ENCODE measurements at regions not wholly inside any gene's neighbourhood (a gene's known extent, or its start where the extent isn't known, plus 50 kb on each side); places are given as distances from the start of the nearest gene placed in this dataset.
"Not testable (repeated sequence)": the region's sequence is repeated elsewhere in the genome, so short reads cannot be mapped to it uniquely, and the experiment has no call there.

DNA sequence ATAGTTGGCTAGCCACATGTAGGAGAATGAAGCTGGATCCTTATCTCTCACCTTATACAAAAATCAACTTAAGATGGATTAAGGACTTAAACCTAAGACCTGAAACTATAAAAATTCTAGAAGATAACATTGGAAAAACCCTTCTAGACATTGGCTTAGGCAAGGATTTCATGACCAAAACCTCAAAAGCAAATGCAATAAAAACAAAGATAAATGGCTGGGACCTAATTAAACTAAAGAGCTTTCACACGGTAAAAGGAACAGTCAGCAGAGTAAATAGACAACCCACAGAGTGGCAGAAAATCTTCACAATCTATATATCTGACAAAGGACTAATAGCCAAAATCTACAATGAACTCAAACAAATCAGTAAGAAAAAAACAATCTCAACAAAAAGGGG is 202.7 kb upstream of the ARID2 start:
- DNase-seq (ENCODE audit: low read depth); H3K9ac ChIP-seq (ENCODE audit: low read length); H3K36me3 ChIP-seq (ENCODE audit: control insufficient read depth, insufficient read depth, low read length, severe bottlenecking); H3K27me3 ChIP-seq (replicated peaks; ENCODE audit: control insufficient read depth, insufficient read depth, low read length); H3K4me1 ChIP-seq (ENCODE audit: control insufficient read depth, insufficient read depth, low read length); H3K4me3 ChIP-seq (ENCODE audit: low read length): not testable (repeated sequence)
- H3K9me3 ChIP-seq (ENCODE audit: control insufficient read depth, low read length) = peaks cover 17% of the 10 kb centered on the region

GRCh38 chr12:45532113-45532512 is 197.4 kb upstream of the ARID2 start:
- no peak overlapping the region for H3K9ac ChIP-seq (ENCODE audit: low read length)
- no peak for DNase-seq (ENCODE audit: low read depth)

DNA sequence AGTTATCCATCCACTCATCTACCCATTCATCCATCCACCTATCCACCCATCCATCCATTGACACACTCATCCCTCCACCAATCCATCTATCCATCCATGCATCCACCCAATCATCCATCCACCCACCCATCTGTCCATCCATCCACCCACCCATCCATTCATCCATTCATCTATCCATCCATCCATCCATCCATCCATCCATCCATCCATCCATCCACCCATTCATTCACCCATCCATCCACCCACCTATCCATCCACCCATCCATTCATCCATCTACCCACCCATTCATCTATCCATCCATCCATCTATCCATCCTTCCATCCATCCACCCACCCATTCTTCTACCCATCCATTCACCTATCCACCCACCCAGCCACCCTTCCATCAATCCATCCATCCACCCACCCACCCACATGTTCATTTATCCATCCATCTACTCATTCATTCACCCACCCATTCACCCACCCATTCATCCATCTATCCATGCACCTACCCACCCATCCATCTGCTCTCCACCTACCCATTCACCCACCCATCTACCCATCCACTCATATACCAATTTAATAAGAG is 193.8 kb upstream of the ARID2 start:
- no peaks in the 10 kb centered on the region for H3K36me3 ChIP-seq (ENCODE audit: control insufficient read depth, insufficient read depth, low read length, severe bottlenecking)
- no peak overlapping the region for H3K9ac ChIP-seq (ENCODE audit: low read length)
- no peak for DNase-seq (ENCODE audit: low read depth)
- H3K27me3 ChIP-seq (replicated peaks; ENCODE audit: control insufficient read depth, insufficient read depth, low read length) = no peaks in the 10 kb centered on the region
- H3K4me1 ChIP-seq (ENCODE audit: control insufficient read depth, insufficient read depth, low read length) = no peaks in the 10 kb centered on the region
- H3K9me3 ChIP-seq (ENCODE audit: control insufficient read depth, low read length) = no peaks in the 10 kb centered on the region
- no peak overlapping the region for H3K4me3 ChIP-seq (ENCODE audit: low read length)

More at GRCh38 chr12:45532113-45532512, 197.4 kb upstream of the ARID2 start:
- no peak overlapping the region for H3K4me3 ChIP-seq (ENCODE audit: low read length)
- H3K9me3 ChIP-seq (ENCODE audit: control insufficient read depth, low read length) = peaks cover 7% of the 10 kb centered on the region
- no peaks in the 10 kb centered on the region for H3K36me3 ChIP-seq (ENCODE audit: control insufficient read depth, insufficient read depth, low read length, severe bottlenecking)
- no peaks in the 10 kb centered on the region for H3K4me1 ChIP-seq (ENCODE audit: control insufficient read depth, insufficient read depth, low read length)
- no peaks in the 10 kb centered on the region for H3K27me3 ChIP-seq (replicated peaks; ENCODE audit: control insufficient read depth, insufficient read depth, low read length)

- H3K27me3 ChIP-seq (replicated peaks; ENCODE audit: control insufficient read depth, insufficient read depth, low read length) = no peaks in the 10 kb centered on the region
- no peak overlapping the region for H3K4me3 ChIP-seq (ENCODE audit: low read length)
- H3K36me3 ChIP-seq (ENCODE audit: control insufficient read depth, insufficient read depth, low read length, severe bottlenecking) = no peaks in the 10 kb centered on the region
- no peaks in the 10 kb centered on the region for H3K4me1 ChIP-seq (ENCODE audit: control insufficient read depth, insufficient read depth, low read length)
- no peak for DNase-seq (ENCODE audit: low read depth)
- no peak overlapping the region for H3K9ac ChIP-seq (ENCODE audit: low read length)
- no peaks in the 10 kb centered on the region for H3K9me3 ChIP-seq (ENCODE audit: control insufficient read depth, low read length)
Observed at GRCh38 chr12:45536284-45536683, 193.2 kb upstream of the ARID2 start.

- no peaks in the 10 kb centered on the region for H3K36me3 ChIP-seq (ENCODE audit: control insufficient read depth, insufficient read depth, low read length, severe bottlenecking)
- no peak overlapping the region for H3K4me3 ChIP-seq (ENCODE audit: low read length)
- H3K27me3 ChIP-seq (replicated peaks; ENCODE audit: control insufficient read depth, insufficient read depth, low read length) = no peaks in the 10 kb centered on the region
- DNase-seq (ENCODE audit: low read depth) = no peak
- H3K9ac ChIP-seq (ENCODE audit: low read length) = no peak overlapping the region
- no peaks in the 10 kb centered on the region for H3K4me1 ChIP-seq (ENCODE audit: control insufficient read depth, insufficient read depth, low read length)
- H3K9me3 ChIP-seq (ENCODE audit: control insufficient read depth, low read length) = no peaks in the 10 kb centered on the region
Observed at GRCh38 chr12:45540661-45541341, 188.7 kb upstream of the ARID2 start.

- no peaks in the 10 kb centered on the region for H3K9me3 ChIP-seq (ENCODE audit: control insufficient read depth, low read length)
- H3K9ac ChIP-seq (ENCODE audit: low read length) = peak overlapping the region; percentile 43
- no peaks in the 10 kb centered on the region for H3K27me3 ChIP-seq (replicated peaks; ENCODE audit: control insufficient read depth, insufficient read depth, low read length)
- H3K4me3 ChIP-seq (ENCODE audit: low read length) = peak overlapping the region; percentile 49
- H3K36me3 ChIP-seq (ENCODE audit: control insufficient read depth, insufficient read depth, low read length, severe bottlenecking) = no peaks in the 10 kb centered on the region
- DNase-seq (ENCODE audit: low read depth) = peak; percentile 92
- no peaks in the 10 kb centered on the region for H3K4me1 ChIP-seq (ENCODE audit: control insufficient read depth, insufficient read depth, low read length)
Observed at GRCh38 chr12:45543887-45544286, 185.6 kb upstream of the ARID2 start.

- H3K4me1 ChIP-seq (ENCODE audit: control insufficient read depth, insufficient read depth, low read length) = no peaks in the 10 kb centered on the region
- no peaks in the 10 kb centered on the region for H3K9me3 ChIP-seq (ENCODE audit: control insufficient read depth, low read length)
- H3K9ac ChIP-seq (ENCODE audit: low read length) = no peak overlapping the region
- H3K4me3 ChIP-seq (ENCODE audit: low read length) = no peak overlapping the region
- DNase-seq (ENCODE audit: low read depth) = no peak
- H3K36me3 ChIP-seq (ENCODE audit: control insufficient read depth, insufficient read depth, low read length, severe bottlenecking) = no peaks in the 10 kb centered on the region
- H3K27me3 ChIP-seq (replicated peaks; ENCODE audit: control insufficient read depth, insufficient read depth, low read length) = no peaks in the 10 kb centered on the region
Observed at GRCh38 chr12:45546545-45546944, 183.0 kb upstream of the ARID2 start.

DNA sequence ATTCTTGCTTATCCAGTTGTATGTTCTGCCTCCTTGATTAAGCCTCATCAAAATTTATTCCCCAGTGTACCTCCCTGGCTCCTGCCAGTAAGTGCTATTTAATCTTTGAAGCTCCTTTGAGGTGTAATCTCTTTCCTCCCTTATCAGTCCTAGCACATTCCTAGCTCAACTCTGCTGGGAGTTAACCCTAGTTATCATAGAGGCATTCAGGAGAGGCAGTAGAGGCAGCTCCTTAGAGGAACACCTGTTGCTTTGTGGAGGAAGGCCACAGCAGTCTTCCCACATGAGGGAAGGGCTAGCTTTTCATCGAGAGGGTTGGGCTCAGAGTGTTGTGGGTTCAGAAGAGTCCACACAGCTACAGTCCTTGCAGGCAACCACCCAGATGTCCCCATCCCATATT is 182.4 kb upstream of the ARID2 start:
- H3K4me3 ChIP-seq (ENCODE audit: low read length) = no peak overlapping the region

DNA sequence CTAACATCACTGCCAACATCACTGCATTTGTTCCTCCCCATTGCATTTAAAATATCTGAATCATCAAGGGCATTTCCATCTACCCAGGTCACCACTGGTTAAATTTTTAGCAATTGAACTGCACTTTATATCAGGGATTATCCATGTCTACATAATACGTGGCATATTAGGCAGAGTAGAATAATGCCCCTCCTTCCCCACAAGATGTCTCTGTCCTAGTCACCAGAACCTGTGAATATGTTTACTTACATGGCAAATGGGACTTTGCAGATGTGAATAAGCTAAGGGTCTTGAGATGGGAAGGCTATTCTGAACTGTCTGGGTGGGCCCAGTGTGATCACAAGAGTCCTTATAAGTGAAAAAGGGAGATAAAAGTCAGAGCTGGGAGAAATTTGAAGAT is 181.7 kb upstream of the ARID2 start:
- H3K9ac ChIP-seq (ENCODE audit: low read length) = no peak overlapping the region
- H3K4me3 ChIP-seq (ENCODE audit: low read length) = no peak overlapping the region
- no peak for DNase-seq (ENCODE audit: low read depth)
- H3K4me1 ChIP-seq (ENCODE audit: control insufficient read depth, insufficient read depth, low read length) = no peaks in the 10 kb centered on the region
- no peaks in the 10 kb centered on the region for H3K9me3 ChIP-seq (ENCODE audit: control insufficient read depth, low read length)
- H3K36me3 ChIP-seq (ENCODE audit: control insufficient read depth, insufficient read depth, low read length, severe bottlenecking) = no peaks in the 10 kb centered on the region
- H3K27me3 ChIP-seq (replicated peaks; ENCODE audit: control insufficient read depth, insufficient read depth, low read length) = no peaks in the 10 kb centered on the region

More for the DNA sequence above, 182.4 kb upstream of the ARID2 start:
- DNase-seq (ENCODE audit: low read depth) = no peak
- Histone ChIP-seq H3K27me3 (replicated peaks; ENCODE audit: control insufficient read depth, insufficient read depth, low read length) (no peaks in the 10 kb centered on the region), H3K9me3 (ENCODE audit: control insufficient read depth, low read length) (no peaks in the 10 kb centered on the region), H3K4me1 (ENCODE audit: control insufficient read depth, insufficient read depth, low read length) (no peaks in the 10 kb centered on the region), H3K36me3 (ENCODE audit: control insufficient read depth, insufficient read depth, low read length, severe bottlenecking) (no peaks in the 10 kb centered on the region), H3K9ac (ENCODE audit: low read length) (no peak overlapping the region)

DNA sequence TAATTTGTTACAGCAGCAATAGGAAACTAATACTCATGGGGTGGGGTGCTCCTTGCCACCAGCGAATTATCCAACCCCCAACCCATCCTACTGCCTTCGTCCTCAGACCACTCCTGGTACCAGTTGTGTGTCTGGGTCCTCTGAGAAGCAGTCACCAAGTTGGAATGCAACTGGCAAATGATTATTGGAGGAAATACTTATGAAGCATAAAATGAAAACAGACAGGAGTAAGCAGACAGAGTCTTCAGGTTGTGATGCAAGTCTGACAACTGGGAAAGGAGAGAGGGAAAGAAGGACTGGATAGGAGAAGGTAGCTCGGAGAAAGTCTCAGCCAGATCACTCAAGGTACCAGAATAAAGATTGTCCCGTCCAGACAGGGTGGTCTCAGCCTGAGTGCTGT is 181.1 kb upstream of the ARID2 start:
- DNase-seq (ENCODE audit: low read depth) = no peak
- Histone ChIP-seq H3K36me3 (ENCODE audit: control insufficient read depth, insufficient read depth, low read length, severe bottlenecking) (no peaks in the 10 kb centered on the region), H3K4me1 (ENCODE audit: control insufficient read depth, insufficient read depth, low read length) (no peaks in the 10 kb centered on the region), H3K27me3 (replicated peaks; ENCODE audit: control insufficient read depth, insufficient read depth, low read length) (no peaks in the 10 kb centered on the region), H3K9me3 (ENCODE audit: control insufficient read depth, low read length) (no peaks in the 10 kb centered on the region), H3K4me3 (ENCODE audit: low read length) (no peak overlapping the region), H3K9ac (ENCODE audit: low read length) (no peak overlapping the region)

DNA sequence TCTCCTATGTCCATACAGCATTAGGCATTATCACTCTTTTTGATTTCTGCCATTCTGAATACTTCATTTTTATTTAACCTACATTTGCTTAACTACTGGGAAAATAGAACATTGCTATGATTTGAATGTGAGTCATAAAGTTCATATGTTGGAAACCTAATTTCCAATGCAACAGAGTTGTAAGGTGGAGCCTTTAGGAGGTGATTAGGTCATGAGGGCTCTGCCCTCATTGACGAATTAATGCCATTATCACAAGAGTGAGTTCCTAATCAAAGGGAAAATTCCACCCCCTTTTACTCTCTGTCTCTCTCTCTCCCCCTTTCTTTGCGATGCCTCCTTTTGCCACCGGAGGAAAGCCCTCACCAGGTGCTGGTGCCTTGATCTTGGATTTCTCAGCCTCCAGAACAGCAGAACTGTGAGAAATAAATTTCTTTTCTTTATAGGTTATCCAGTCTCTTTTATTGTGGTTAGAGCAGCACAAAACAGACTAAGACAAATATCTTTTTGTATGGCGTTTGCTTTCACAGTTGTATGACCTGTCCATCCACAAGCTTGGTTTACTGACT is 180.1 kb upstream of the ARID2 start:
- H3K4me1 ChIP-seq (ENCODE audit: control insufficient read depth, insufficient read depth, low read length) = no peaks in the 10 kb centered on the region
- no peaks in the 10 kb centered on the region for H3K9me3 ChIP-seq (ENCODE audit: control insufficient read depth, low read length)
- H3K9ac ChIP-seq (ENCODE audit: low read length) = no peak overlapping the region
- no peak for DNase-seq (ENCODE audit: low read depth)
- no peaks in the 10 kb centered on the region for H3K36me3 ChIP-seq (ENCODE audit: control insufficient read depth, insufficient read depth, low read length, severe bottlenecking)
- no peaks in the 10 kb centered on the region for H3K27me3 ChIP-seq (replicated peaks; ENCODE audit: control insufficient read depth, insufficient read depth, low read length)
- H3K4me3 ChIP-seq (ENCODE audit: low read length) = no peak overlapping the region
